Hematopoietic multipotent progenitor cell treated with erythropoietin and hydrocortisone succinate and interleukin-3 and kit ligand, for 17 days (in vitro differentiated cells): ENCODE measurements at regions not wholly inside any gene's neighbourhood (a gene's known extent, or its start where the extent isn't known, plus 50 kb on each side); places are given as distances from the start of the nearest gene placed in this dataset.
"Not testable (repeated sequence)": the region's sequence is repeated elsewhere in the genome, so short reads cannot be mapped to it uniquely, and the experiment has no call there.

Source experiments
- DNase-seq: peaks from one replicate; pipeline ENCODE4 v3.0.0-alpha.2; 2015; ENCODE audit warnings: low spot score

GRCh38 chr4:59500103-59500502, 1700.0 kb upstream of the ADGRL3 start:
- no peak for DNase-seq

- DNase-seq, result no peak
Observed at GRCh38 chr4:59503731-59504130, 1696.4 kb upstream of the ADGRL3 start.

- not testable (repeated sequence) for DNase-seq
Observed at GRCh38 chr4:59511809-59512208, 1688.3 kb upstream of the ADGRL3 start.

- DNase-seq, result no peak
Observed at GRCh38 chr4:59517007-59517406, 1683.1 kb upstream of the ADGRL3 start.

GRCh38 chr4:59518005-59518823, 1681.9 kb upstream of the ADGRL3 start:
- DNase-seq, result no peak

- no peak for DNase-seq
Observed at GRCh38 chr4:59525885-59526284, 1674.2 kb upstream of the ADGRL3 start.

GRCh38 chr4:59535541-59535940, 1664.6 kb upstream of the ADGRL3 start:
- no peak for DNase-seq

- no peak for DNase-seq
Observed at GRCh38 chr4:59536428-59536827, 1663.7 kb upstream of the ADGRL3 start.

GRCh38 chr4:59537246-59537886, 1662.8 kb upstream of the ADGRL3 start:
- DNase-seq, result no peak

GRCh38 chr4:59539401-59539800, 1660.7 kb upstream of the ADGRL3 start:
- DNase-seq, result no peak

- no peak for DNase-seq
Observed at GRCh38 chr4:59540311-59540710, 1659.8 kb upstream of the ADGRL3 start.

GRCh38 chr4:59553063-59553720, 1646.9 kb upstream of the ADGRL3 start:
- DNase-seq, result no peak

- no peak for DNase-seq
Observed at GRCh38 chr4:59553721-59554091, 1646.4 kb upstream of the ADGRL3 start.

GRCh38 chr4:59556191-59556590, 1643.9 kb upstream of the ADGRL3 start:
- DNase-seq, result not testable (repeated sequence)

- not testable (repeated sequence) for DNase-seq
Observed at GRCh38 chr4:59560141-59560648, 1639.9 kb upstream of the ADGRL3 start.

- DNase-seq, result no peak
Observed at GRCh38 chr4:59565836-59566235, 1634.3 kb upstream of the ADGRL3 start.

GRCh38 chr4:59570860-59571476, 1629.2 kb upstream of the ADGRL3 start:
- no peak for DNase-seq

GRCh38 chr4:59571805-59572430, 1628.2 kb upstream of the ADGRL3 start:
- no peak for DNase-seq

GRCh38 chr4:59583845-59584568, 1616.1 kb upstream of the ADGRL3 start:
- no peak for DNase-seq

- no peak for DNase-seq
Observed at GRCh38 chr4:59597536-59598329, 1602.4 kb upstream of the ADGRL3 start.

GRCh38 chr4:59598330-59598618, 1601.9 kb upstream of the ADGRL3 start:
- DNase-seq, result no peak
